SK-N-SH (cell line): ENCODE measurements at regions not wholly inside any gene's neighbourhood (a gene's known extent, or its start where the extent isn't known, plus 50 kb on each side); places are given as distances from the start of the nearest gene placed in this dataset.

Experiments used
- CTCF ChIA-PET: fragments of 300-600, 350-600 bp; formaldehyde crosslinking; extraction: SDS; loops from one replicate; lab custom pipeline; 2021; lab: Yijun Ruan, JAX
- POLR2A ChIA-PET: fragments of 350-600 bp; sonication (Branson Sonifier 250); formaldehyde crosslinking; extraction: SDS; loops from one replicate; lab custom pipeline; 2020; ENCODE audit warnings: antibody characterized with exemption, inconsistent platforms; lab: Yijun Ruan, JAX
- DNase-seq: peaks from one replicate; pipeline ENCODE4 v3.0.0; 2012
- H2AFZ ChIP-seq: fragments of 200-600 bp; sonication (generic); 2 replicates; pipeline ENCODE4 v1.8.1; 2016; ENCODE audit warnings: antibody characterized with exemption, mild to moderate bottlenecking, low read depth
- H3F3A ChIP-seq: fragments of 200-600 bp; sonication (generic); replicated peaks from 2 replicates; pipeline ENCODE3; 2016; ENCODE audit warnings: antibody characterized with exemption, mild to moderate bottlenecking; ENCODE audit not compliant: insufficient read depth
- H3K27ac ChIP-seq, 2 experiments: fragments of 200-500 bp in 1 of 2; fragments of 200-600 bp in 1 of 2; sonication (Bioruptor generic) in 1 of 2; sonication (generic), shearing (Covaris generic) in 1 of 2; 2 replicates each; pipeline versions ENCODE4 v1.5.1 to v1.6.1; 2014 to 2016; ENCODE audit warnings: low read depth in 2 of 2, inconsistent platforms in 1 of 2, low read length in 1 of 2, mild to moderate bottlenecking in 1 of 2, mixed read lengths in 1 of 2
- H3K27me3 ChIP-seq: fragments of 200-600 bp; sonication (generic), shearing (Covaris generic); 2 replicates; pipeline ENCODE4 v1.6.1; 2016; ENCODE audit warnings: mixed run types; ENCODE audit not compliant: insufficient read depth
- H3K36me3 ChIP-seq, 2 experiments: fragments of 200-500 bp in 1 of 2; fragments of 200-600 bp in 1 of 2; sonication (Bioruptor generic) in 1 of 2; sonication (generic) in 1 of 2; replicated peaks in 1 of 2; 2 replicates each; pipeline versions ENCODE3 to v1.5.1; 2014 to 2016; ENCODE audit warnings: low read length in 1 of 2, mild to moderate bottlenecking in 1 of 2; ENCODE audit not compliant: insufficient read depth in 2 of 2, control insufficient read depth in 1 of 2
- H3K4me1 ChIP-seq, 2 experiments: fragments of 200-500 bp in 1 of 2; fragments of 200-600 bp in 1 of 2; sonication (Bioruptor generic) in 1 of 2; sonication (generic), shearing (Covaris generic) in 1 of 2; 2 replicates each; pipeline versions ENCODE4 v1.5.1 to v1.6.1; 2014 to 2016; ENCODE audit warnings: low read depth in 1 of 2, low read length in 1 of 2, mixed run types in 1 of 2; ENCODE audit not compliant: insufficient read depth in 2 of 2, control insufficient read depth in 1 of 2
- H3K4me2 ChIP-seq: fragments of 200-600 bp; sonication (generic), shearing (Covaris generic); 2 replicates; pipeline ENCODE4 v1.6.1; 2017; ENCODE audit warnings: mixed run types
- H3K4me3 ChIP-seq, 2 experiments: fragments of 200-500 bp in 1 of 2; fragments of 200-600 bp in 1 of 2; sonication (Bioruptor generic) in 1 of 2; sonication (generic), shearing (Covaris generic) in 1 of 2; 2 replicates each; pipeline versions ENCODE4 v1.5.1 to v1.8.1; 2014 to 2016; ENCODE audit warnings: low read depth in 2 of 2, inconsistent platforms in 1 of 2, low read length in 1 of 2, mild to moderate bottlenecking in 1 of 2, mixed read lengths in 1 of 2, moderate library complexity in 1 of 2
- H3K79me2 ChIP-seq: fragments of 200-600 bp; sonication (generic); 2 replicates; pipeline ENCODE4 v1.8.1; 2017; ENCODE audit warnings: mild to moderate bottlenecking; ENCODE audit not compliant: insufficient read depth
- H3K9ac ChIP-seq: fragments of 200-600 bp; sonication (generic); 2 replicates; pipeline ENCODE4 v1.6.1; 2017; ENCODE audit warnings: mixed run types
- H3K9me2 ChIP-seq: fragments of 200-600 bp; sonication (generic); 2 replicates; pipeline ENCODE4 v1.6.1; 2017; ENCODE audit warnings: mixed run types
- H3K9me3 ChIP-seq: fragments of 200-600 bp; sonication (generic); 2 replicates; pipeline ENCODE4 v1.6.1; 2017; ENCODE audit warnings: mixed run types, mild to moderate bottlenecking, moderate library complexity
- H4K20me1 ChIP-seq: fragments of 200-600 bp; sonication (generic); 2 replicates; pipeline ENCODE4 v1.6.1; 2017; ENCODE audit warnings: mild to moderate bottlenecking, mixed run types; ENCODE audit not compliant: insufficient read depth
- EP300 ChIP-seq, 2 experiments: IDR thresholded peaks; 2 replicates each; pipeline versions ENCODE4 v1.4.0 to v1.6.1; 2012; ENCODE audit warnings: borderline replicate concordance in 1 of 2, low read depth in 1 of 2, low read length in 1 of 2
- EZH2phosphoT487 ChIP-seq: fragments of 200-600 bp; sonication (generic); IDR thresholded peaks from 2 replicates; pipeline ENCODE4 v1.6.1; 2017; ENCODE audit warnings: low read depth, mixed run types, mild to moderate bottlenecking, antibody characterized with exemption, moderate library complexity, borderline replicate concordance
- FOXJ3 ChIP-seq: sonication (generic); formaldehyde crosslinking; IDR thresholded peaks from 2 replicates; pipeline ENCODE4 v1.5.1; 2020; ENCODE audit warnings: mild to moderate bottlenecking, missing genetic modification reagents
- FOXM1 ChIP-seq: IDR thresholded peaks from 2 replicates; pipeline ENCODE4 v1.4.0; 2012; ENCODE audit warnings: low read depth, mild to moderate bottlenecking
- GABPA ChIP-seq: IDR thresholded peaks from 2 replicates; pipeline ENCODE4 v1.4.0; 2012; ENCODE audit warnings: low read depth, mild to moderate bottlenecking
- MEF2A ChIP-seq: IDR thresholded peaks from 2 replicates; pipeline ENCODE4 v1.4.0; 2012; ENCODE audit warnings: low read depth, borderline replicate concordance
- NFIC ChIP-seq: IDR thresholded peaks from 2 replicates; pipeline ENCODE4 v1.4.0; 2012; ENCODE audit warnings: borderline replicate concordance
- RXRA ChIP-seq: IDR thresholded peaks from 2 replicates; pipeline ENCODE4 v1.4.0; 2012; ENCODE audit warnings: low read depth, mild to moderate bottlenecking, borderline replicate concordance
- SIN3A ChIP-seq: IDR thresholded peaks from 2 replicates; pipeline ENCODE4 v1.6.1; 2012; ENCODE audit warnings: low read depth, mild to moderate bottlenecking, low read length, moderate library complexity, borderline replicate concordance
- SMC3 ChIP-seq: IDR thresholded peaks from 2 replicates; pipeline ENCODE4 v1.6.1; 2012; ENCODE audit warnings: low read depth, low read length, improper control_type of control experiment
- WGBS: methylation state at CpG from one replicate; pipeline ENCODE4 v1.1.6; 2017; ENCODE audit warnings: low lambda C conversion rate; 5-methylcytosine and 5-hydroxymethylcytosine counted together
- TF ChIP-seq, protein P1 (sequence below): fragments of 200-600 bp; sonication (generic); IDR thresholded peaks from 2 replicates; pipeline ENCODE4 v1.6.1; 2017; ENCODE audit warnings: antibody characterized with exemption, mild to moderate bottlenecking, moderate library complexity
- TF ChIP-seq, protein P2 (sequence below): IDR thresholded peaks from 2 replicates; pipeline ENCODE4 v1.4.0; 2012; ENCODE audit warnings: low read depth
- TF ChIP-seq, protein P3 (sequence below): fragments of 150-350 bp; IDR thresholded peaks from 2 replicates; pipeline ENCODE4 v1.6.1; 2017; ENCODE audit warnings: antibody characterized with exemption, low read length, low read depth, borderline replicate concordance
- TF ChIP-seq, protein P4 (sequence below): fragments of 150-350 bp; IDR thresholded peaks from 2 replicates; pipeline ENCODE4 v1.6.1; 2016; ENCODE audit warnings: mild to moderate bottlenecking, low read depth, low read length
- TF ChIP-seq, protein P5 (sequence below): IDR thresholded peaks from 2 replicates; pipeline ENCODE4 v1.4.0; 2012; ENCODE audit warnings: low read depth, borderline replicate concordance
- TF ChIP-seq, protein P6 (sequence below): IDR thresholded peaks from 2 replicates; pipeline ENCODE4 v1.6.1; 2012; ENCODE audit warnings: mild to moderate bottlenecking, low read depth, low read length, moderate library complexity
- TF ChIP-seq, protein P7 (sequence below): IDR thresholded peaks from 2 replicates; pipeline ENCODE4; 2012

DNA sequence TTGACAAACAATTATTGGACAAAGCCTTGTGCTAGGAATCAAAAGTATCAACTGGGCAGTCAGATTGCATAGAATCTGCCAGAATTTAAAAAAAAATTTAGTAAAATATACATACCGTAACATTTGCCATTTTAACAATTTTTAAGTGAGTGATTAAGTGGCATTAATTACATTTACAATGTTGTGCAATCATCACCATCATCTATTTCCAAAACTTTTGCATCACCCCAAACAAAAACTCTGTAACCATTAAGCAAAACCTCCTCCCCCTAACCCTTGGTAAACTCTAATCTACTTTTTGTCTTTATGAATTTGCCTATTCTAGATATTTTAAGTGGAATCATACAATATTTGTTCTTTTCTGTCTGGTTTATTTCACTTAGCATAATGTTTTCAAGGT is 182.8 kb downstream of the LMO4 start:
- ChIA-PET POLR2A (no interaction called here), CTCF (no interaction called here)

More for the DNA sequence above, 182.8 kb downstream of the LMO4 start:
- H3K9me3 ChIP-seq: no peaks in the 10 kb centered on the region
- H3K4me3 ChIP-seq: no peak overlapping the region
- no peak overlapping the region for H3K4me2 ChIP-seq
- H3K79me2 ChIP-seq: no peaks in the 10 kb centered on the region
- H3K9ac ChIP-seq: no peak overlapping the region
- peaks cover 4% of the 10 kb centered on the region for H3F3A ChIP-seq
- no peaks in the 10 kb centered on the region for H3K9me2 ChIP-seq
- no peak for DNase-seq
- H3K27ac ChIP-seq: no peak overlapping the region
- H3K4me1 ChIP-seq: peaks cover 0 to 4% of the 10 kb centered on the region in 2 experiments; a peak in 1 of 4 replicates
- 94% methylated on average over 1 of the region's 1 CpG for whole genome bisulfite sequencing
- H4K20me1 ChIP-seq: no peaks in the 10 kb centered on the region
- no peaks in the 10 kb centered on the region for H3K27me3 ChIP-seq
- no peaks in the 10 kb centered on the region for H3K36me3 ChIP-seq
- H2AFZ ChIP-seq: no peak overlapping the region
- no peak for TF ChIP-seq NFIC
- no peak for TF ChIP-seq EZH2phosphoT487
- TF ChIP-seq, protein P1, sequence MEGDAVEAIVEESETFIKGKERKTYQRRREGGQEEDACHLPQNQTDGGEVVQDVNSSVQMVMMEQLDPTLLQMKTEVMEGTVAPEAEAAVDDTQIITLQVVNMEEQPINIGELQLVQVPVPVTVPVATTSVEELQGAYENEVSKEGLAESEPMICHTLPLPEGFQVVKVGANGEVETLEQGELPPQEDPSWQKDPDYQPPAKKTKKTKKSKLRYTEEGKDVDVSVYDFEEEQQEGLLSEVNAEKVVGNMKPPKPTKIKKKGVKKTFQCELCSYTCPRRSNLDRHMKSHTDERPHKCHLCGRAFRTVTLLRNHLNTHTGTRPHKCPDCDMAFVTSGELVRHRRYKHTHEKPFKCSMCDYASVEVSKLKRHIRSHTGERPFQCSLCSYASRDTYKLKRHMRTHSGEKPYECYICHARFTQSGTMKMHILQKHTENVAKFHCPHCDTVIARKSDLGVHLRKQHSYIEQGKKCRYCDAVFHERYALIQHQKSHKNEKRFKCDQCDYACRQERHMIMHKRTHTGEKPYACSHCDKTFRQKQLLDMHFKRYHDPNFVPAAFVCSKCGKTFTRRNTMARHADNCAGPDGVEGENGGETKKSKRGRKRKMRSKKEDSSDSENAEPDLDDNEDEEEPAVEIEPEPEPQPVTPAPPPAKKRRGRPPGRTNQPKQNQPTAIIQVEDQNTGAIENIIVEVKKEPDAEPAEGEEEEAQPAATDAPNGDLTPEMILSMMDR: no peak
- TF ChIP-seq FOXJ3 (CRISPR knock-in tag): no peak
- TF ChIP-seq GABPA: no peak
- no peak for TF ChIP-seq EP300 (IDR thresholded peaks at IDR 0.05; ENCODE audit: borderline replicate concordance in 1 of 2, low read depth in 1 of 2, low read length in 1 of 2)
- TF ChIP-seq, protein P2, sequence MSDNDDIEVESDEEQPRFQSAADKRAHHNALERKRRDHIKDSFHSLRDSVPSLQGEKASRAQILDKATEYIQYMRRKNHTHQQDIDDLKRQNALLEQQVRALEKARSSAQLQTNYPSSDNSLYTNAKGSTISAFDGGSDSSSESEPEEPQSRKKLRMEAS: no peak
- TF ChIP-seq FOXM1: no peak
- TF ChIP-seq, protein P3, sequence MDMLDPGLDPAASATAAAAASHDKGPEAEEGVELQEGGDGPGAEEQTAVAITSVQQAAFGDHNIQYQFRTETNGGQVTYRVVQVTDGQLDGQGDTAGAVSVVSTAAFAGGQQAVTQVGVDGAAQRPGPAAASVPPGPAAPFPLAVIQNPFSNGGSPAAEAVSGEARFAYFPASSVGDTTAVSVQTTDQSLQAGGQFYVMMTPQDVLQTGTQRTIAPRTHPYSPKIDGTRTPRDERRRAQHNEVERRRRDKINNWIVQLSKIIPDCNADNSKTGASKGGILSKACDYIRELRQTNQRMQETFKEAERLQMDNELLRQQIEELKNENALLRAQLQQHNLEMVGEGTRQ: no peak
- TF ChIP-seq SMC3: no peak
- TF ChIP-seq, protein P4, sequence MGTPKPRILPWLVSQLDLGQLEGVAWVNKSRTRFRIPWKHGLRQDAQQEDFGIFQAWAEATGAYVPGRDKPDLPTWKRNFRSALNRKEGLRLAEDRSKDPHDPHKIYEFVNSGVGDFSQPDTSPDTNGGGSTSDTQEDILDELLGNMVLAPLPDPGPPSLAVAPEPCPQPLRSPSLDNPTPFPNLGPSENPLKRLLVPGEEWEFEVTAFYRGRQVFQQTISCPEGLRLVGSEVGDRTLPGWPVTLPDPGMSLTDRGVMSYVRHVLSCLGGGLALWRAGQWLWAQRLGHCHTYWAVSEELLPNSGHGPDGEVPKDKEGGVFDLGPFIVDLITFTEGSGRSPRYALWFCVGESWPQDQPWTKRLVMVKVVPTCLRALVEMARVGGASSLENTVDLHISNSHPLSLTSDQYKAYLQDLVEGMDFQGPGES: no peak
- TF ChIP-seq, protein P5, sequence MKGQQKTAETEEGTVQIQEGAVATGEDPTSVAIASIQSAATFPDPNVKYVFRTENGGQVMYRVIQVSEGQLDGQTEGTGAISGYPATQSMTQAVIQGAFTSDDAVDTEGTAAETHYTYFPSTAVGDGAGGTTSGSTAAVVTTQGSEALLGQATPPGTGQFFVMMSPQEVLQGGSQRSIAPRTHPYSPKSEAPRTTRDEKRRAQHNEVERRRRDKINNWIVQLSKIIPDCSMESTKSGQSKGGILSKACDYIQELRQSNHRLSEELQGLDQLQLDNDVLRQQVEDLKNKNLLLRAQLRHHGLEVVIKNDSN: no peak
- TF ChIP-seq, protein P6, sequence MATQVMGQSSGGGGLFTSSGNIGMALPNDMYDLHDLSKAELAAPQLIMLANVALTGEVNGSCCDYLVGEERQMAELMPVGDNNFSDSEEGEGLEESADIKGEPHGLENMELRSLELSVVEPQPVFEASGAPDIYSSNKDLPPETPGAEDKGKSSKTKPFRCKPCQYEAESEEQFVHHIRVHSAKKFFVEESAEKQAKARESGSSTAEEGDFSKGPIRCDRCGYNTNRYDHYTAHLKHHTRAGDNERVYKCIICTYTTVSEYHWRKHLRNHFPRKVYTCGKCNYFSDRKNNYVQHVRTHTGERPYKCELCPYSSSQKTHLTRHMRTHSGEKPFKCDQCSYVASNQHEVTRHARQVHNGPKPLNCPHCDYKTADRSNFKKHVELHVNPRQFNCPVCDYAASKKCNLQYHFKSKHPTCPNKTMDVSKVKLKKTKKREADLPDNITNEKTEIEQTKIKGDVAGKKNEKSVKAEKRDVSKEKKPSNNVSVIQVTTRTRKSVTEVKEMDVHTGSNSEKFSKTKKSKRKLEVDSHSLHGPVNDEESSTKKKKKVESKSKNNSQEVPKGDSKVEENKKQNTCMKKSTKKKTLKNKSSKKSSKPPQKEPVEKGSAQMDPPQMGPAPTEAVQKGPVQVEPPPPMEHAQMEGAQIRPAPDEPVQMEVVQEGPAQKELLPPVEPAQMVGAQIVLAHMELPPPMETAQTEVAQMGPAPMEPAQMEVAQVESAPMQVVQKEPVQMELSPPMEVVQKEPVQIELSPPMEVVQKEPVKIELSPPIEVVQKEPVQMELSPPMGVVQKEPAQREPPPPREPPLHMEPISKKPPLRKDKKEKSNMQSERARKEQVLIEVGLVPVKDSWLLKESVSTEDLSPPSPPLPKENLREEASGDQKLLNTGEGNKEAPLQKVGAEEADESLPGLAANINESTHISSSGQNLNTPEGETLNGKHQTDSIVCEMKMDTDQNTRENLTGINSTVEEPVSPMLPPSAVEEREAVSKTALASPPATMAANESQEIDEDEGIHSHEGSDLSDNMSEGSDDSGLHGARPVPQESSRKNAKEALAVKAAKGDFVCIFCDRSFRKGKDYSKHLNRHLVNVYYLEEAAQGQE: no peak
- TF ChIP-seq RXRA: no peak
- TF ChIP-seq SIN3A: no peak
- TF ChIP-seq, protein P7, sequence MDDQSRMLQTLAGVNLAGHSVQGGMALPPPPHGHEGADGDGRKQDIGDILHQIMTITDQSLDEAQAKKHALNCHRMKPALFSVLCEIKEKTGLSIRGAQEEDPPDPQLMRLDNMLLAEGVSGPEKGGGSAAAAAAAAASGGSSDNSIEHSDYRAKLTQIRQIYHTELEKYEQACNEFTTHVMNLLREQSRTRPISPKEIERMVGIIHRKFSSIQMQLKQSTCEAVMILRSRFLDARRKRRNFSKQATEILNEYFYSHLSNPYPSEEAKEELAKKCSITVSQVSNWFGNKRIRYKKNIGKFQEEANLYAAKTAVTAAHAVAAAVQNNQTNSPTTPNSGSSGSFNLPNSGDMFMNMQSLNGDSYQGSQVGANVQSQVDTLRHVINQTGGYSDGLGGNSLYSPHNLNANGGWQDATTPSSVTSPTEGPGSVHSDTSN: no peak
- no peak for TF ChIP-seq MEF2A
